Astrocyte of the cerebellum (primary cell): ENCODE measurements at regions not wholly inside any gene's neighbourhood (a gene's known extent, or its start where the extent isn't known, plus 50 kb on each side); places are given as distances from the start of the nearest gene placed in this dataset.

Experiments
- DNase-seq: peaks from one replicate; pipeline ENCODE4 v3.0.0-alpha.2; 2011; ENCODE audit warnings: low read depth
- H3K4me3 ChIP-seq: 2 replicates; pipeline ENCODE4 v1.5.1; 2011; ENCODE audit warnings: mild to moderate bottlenecking, low read depth, low read length, moderate library complexity
- in situ Hi-C: cut with HindIII; loops from 2 replicates; pipeline ENCODE4 v1.10.0; 2017; ENCODE audit warnings: low sequenced_read_pairs
- TF ChIP-seq, protein P1 (sequence below): IDR thresholded peaks from 2 replicates; pipeline ENCODE4 v1.5.1; 2012; ENCODE audit warnings: low read length, low read depth, moderate library complexity, mild to moderate bottlenecking; ENCODE audit errors: missing control alignments

- DNase-seq = no peak
- no peak overlapping the region for H3K4me3 ChIP-seq
- TF ChIP-seq, protein P1, sequence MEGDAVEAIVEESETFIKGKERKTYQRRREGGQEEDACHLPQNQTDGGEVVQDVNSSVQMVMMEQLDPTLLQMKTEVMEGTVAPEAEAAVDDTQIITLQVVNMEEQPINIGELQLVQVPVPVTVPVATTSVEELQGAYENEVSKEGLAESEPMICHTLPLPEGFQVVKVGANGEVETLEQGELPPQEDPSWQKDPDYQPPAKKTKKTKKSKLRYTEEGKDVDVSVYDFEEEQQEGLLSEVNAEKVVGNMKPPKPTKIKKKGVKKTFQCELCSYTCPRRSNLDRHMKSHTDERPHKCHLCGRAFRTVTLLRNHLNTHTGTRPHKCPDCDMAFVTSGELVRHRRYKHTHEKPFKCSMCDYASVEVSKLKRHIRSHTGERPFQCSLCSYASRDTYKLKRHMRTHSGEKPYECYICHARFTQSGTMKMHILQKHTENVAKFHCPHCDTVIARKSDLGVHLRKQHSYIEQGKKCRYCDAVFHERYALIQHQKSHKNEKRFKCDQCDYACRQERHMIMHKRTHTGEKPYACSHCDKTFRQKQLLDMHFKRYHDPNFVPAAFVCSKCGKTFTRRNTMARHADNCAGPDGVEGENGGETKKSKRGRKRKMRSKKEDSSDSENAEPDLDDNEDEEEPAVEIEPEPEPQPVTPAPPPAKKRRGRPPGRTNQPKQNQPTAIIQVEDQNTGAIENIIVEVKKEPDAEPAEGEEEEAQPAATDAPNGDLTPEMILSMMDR = no peak
- in situ Hi-C loops = no loop called here
These were observed 111.5 kb upstream of the ZNF618 start for GRCh38 chr9:113764572-113764971.

DNA sequence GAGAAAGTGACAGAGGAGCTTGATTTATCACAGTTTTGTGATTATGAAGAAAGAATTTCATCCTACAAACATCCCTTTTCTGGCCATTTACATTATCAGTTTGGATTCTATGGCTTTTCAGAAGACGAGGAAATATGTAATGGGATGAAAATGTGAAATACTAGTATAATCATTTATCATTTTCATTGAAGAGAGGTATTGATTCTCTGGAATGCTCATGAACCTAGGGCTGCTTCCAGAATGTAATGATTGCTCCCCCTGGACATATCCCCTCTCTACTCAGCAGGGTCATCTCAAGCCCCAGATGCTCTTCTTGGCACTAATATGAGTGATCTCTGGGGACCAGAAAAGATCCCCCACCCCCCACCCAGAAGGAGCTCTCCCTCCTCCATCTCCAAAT lies 106.7 kb upstream of the ZNF618 start:
- no peak for DNase-seq
- in situ Hi-C loops = no loop called here
- H3K4me3 ChIP-seq = no peak overlapping the region
- TF ChIP-seq, protein P1 = no peak

DNA sequence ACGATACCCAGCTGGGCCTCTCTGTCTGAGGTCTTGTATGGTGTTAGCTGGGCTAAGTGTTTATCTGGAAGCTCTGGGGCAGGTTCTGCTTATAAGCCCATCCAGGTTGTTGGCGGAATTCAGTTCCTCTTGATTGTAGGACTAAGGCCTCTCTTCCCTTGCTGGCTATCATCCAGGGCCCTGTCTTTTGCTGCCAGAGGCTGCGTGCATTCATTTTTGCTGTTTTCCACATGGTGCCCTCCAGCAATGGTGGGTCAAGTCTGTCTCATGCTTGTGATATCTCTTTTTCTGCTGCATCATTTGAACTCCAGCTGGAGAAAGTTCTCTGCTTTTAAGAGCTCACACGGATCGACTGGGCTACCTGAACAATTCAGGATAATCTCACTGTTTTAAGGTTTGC lies 105.7 kb upstream of the ZNF618 start:
- DNase-seq = no peak
- H3K4me3 ChIP-seq = no peak overlapping the region
- TF ChIP-seq, protein P1 = no peak
- in situ Hi-C loops = no loop called here

DNA sequence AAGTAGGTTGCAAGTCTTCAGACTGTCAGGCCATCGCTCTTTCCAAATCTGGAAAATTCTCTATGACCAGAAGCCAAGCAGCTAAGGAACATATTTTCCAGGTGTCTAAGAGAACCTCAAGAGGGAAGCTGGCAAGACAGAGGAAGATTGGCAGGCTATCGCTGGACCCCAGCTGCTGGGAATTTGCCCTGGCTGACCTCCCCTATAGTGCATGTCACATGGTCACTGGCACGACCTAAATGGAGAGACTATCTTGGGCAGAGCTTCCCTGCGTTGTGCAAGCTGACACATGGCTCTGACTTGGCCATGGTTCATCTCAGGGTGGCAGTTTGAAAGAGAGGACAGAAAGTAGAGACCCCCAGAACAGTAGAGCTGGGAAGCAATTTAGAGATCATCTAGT lies 104.9 kb upstream of the ZNF618 start:
- DNase-seq = no peak
- no peak overlapping the region for H3K4me3 ChIP-seq
- in situ Hi-C loops = no loop called here
- TF ChIP-seq, protein P1 = no peak

- in situ Hi-C loops = no loop called here
- H3K4me3 ChIP-seq = no peak overlapping the region
- DNase-seq = peak; percentile 35
- TF ChIP-seq, protein P1 = no peak
These were observed 103.8 kb upstream of the ZNF618 start for GRCh38 chr9:113772121-113772810.

GRCh38 chr9:113774963-113775362 lies 101.1 kb upstream of the ZNF618 start:
- TF ChIP-seq, protein P1 = no peak
- in situ Hi-C loops = no loop called here
- no peak overlapping the region for H3K4me3 ChIP-seq
- DNase-seq = no peak
